ENCODE measurements at regions not wholly inside any gene's neighbourhood (a gene's known extent, or its start where the extent isn't known, plus 50 kb on each side); places are given as distances from the start of the nearest gene placed in this dataset.
A peak's percentile ranks its signal among the peaks of the same experiment; 100 is the strongest.

DNA sequence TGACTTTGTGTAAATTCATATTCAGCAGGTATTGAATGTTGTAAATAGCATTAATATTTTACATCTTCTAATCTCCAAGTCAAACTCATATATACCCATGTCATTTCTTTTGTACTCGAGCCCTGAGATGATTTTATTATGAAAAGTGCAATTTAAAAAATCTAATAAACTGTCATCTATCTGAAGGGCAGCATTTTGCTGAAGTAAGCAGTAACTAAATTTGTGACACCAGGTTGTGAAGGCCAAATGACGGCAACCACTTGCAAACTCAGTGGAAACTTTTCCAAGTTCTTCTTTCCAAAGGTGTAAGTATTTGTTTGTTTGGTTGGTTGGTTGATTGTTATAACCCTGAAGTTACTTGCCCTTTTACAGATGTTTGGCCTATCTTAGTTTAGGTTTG, 188.3 kb downstream of the GPR37 start:
- DNase-seq (ENCODE audit: low read depth, low spot score) = no peak
- in situ Hi-C loops (cut with HindIII; ENCODE audit: low sequenced_read_pairs) = no loop called here
- TF ChIP-seq, protein P1, sequence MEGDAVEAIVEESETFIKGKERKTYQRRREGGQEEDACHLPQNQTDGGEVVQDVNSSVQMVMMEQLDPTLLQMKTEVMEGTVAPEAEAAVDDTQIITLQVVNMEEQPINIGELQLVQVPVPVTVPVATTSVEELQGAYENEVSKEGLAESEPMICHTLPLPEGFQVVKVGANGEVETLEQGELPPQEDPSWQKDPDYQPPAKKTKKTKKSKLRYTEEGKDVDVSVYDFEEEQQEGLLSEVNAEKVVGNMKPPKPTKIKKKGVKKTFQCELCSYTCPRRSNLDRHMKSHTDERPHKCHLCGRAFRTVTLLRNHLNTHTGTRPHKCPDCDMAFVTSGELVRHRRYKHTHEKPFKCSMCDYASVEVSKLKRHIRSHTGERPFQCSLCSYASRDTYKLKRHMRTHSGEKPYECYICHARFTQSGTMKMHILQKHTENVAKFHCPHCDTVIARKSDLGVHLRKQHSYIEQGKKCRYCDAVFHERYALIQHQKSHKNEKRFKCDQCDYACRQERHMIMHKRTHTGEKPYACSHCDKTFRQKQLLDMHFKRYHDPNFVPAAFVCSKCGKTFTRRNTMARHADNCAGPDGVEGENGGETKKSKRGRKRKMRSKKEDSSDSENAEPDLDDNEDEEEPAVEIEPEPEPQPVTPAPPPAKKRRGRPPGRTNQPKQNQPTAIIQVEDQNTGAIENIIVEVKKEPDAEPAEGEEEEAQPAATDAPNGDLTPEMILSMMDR (IDR thresholded peaks at IDR 0.05; ENCODE audit: low read depth, low read length) = no peak
- no peak overlapping the region for H3K4me3 ChIP-seq (ENCODE audit: low read depth, low read length)

DNA sequence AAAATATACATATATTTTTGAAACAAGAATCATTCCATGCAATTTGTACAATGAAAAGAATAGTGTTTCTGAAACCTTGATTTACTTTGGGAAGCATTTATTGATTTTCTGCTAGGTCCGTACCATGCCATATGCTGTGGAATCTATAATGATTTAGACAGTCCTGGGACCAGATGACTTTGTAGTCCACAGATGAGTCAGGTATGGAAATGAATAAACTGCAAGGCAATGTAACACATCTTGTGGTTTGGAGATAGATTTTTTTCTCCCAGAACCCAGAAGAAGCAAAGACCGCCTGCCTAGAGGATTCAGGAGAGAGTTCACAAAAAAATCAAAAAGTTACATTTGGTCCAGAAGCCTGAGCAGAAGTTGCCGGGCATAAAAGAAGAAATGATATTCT, 190.4 kb downstream of the GPR37 start:
- TF ChIP-seq, protein P1 (IDR thresholded peaks at IDR 0.05; ENCODE audit: low read depth, low read length) = no peak
- H3K4me3 ChIP-seq (ENCODE audit: low read depth, low read length) = no peak overlapping the region
- peak; percentile 41 for DNase-seq (ENCODE audit: low read depth, low spot score)
- in situ Hi-C loops (cut with HindIII; ENCODE audit: low sequenced_read_pairs) = no loop called here

DNA sequence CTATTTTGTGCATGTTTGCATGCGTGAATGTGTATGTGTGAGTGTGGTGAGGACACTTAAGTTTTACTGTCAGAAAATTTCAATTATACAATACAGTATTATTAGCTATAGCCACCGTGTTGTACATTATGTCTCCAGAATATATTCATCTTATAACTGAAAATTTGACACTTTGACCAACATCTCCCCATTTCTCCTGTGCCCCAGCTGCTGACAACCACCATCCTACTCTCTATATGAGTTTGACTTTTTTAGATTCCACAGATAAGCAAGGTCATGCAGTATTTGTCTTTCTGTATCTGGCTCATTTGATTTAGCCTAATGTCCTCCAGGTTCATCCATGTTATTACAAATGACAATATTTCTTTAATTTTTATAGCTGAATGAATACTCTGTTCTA, 195.0 kb downstream of the GPR37 start:
- in situ Hi-C loops (cut with HindIII; ENCODE audit: low sequenced_read_pairs) = no loop called here
- no peak for DNase-seq (ENCODE audit: low read depth, low spot score)
- no peak overlapping the region for H3K4me3 ChIP-seq (ENCODE audit: low read depth, low read length)
- TF ChIP-seq, protein P1 (IDR thresholded peaks at IDR 0.05; ENCODE audit: low read depth, low read length) = no peak

- peak; percentile 83 for DNase-seq (ENCODE audit: low read depth, low spot score)
- TF ChIP-seq, protein P1 (IDR thresholded peaks at IDR 0.05; ENCODE audit: low read depth, low read length) = no peak
- no peak overlapping the region for H3K4me3 ChIP-seq (ENCODE audit: low read depth, low read length)
- in situ Hi-C loops (cut with HindIII; ENCODE audit: low sequenced_read_pairs) = no loop called here
Observed at GRCh38 chr7:124566583-124566982, 199.0 kb downstream of the GPR37 start.

DNA sequence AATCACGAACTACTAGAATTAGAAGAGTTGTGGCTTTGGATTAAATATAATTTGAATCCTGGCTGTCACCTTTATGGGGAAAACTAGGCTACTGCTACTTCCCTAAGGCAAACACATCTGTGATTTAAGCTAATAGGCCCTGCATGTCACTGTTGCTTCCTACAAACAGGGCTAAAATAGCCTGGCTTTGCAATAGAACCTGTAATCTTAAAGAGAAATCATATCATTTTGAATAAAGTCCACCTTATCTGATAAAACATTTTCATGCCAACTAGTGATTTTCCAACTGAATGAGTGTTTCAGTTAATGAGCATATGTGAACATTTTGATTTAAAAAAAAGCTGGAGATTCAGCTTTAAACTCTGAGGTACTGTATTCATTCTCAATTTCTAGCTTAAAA, 208.0 kb downstream of the GPR37 start:
- in situ Hi-C loops (cut with HindIII; ENCODE audit: low sequenced_read_pairs) = no loop called here
- TF ChIP-seq, protein P1 (IDR thresholded peaks at IDR 0.05; ENCODE audit: low read depth, low read length) = no peak
- H3K4me3 ChIP-seq (ENCODE audit: low read depth, low read length) = no peak overlapping the region
- DNase-seq (ENCODE audit: low read depth, low spot score) = no peak

DNA sequence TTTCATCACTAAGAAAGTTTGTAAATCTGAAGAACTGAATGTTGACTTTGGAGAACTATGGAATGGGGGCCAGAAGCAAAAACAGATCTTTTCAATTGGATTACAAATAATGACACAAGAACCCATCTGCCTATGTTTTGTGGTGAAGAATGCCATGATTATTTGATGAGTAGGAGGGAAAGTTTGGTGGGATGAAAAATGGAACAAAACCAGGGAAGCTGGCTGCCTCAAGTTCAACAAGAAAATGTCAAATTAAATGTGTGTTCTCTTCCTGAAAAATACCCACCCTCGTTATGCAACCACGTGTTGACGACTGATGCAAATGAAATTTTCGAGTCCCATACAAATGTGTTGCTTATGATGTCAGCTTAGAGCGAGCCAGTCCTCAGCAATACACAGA, 208.5 kb downstream of the GPR37 start:
- DNase-seq (ENCODE audit: low read depth, low spot score) = no peak
- in situ Hi-C loops (cut with HindIII; ENCODE audit: low sequenced_read_pairs) = no loop called here
- H3K4me3 ChIP-seq (ENCODE audit: low read depth, low read length) = no peak overlapping the region
- TF ChIP-seq, protein P1 (IDR thresholded peaks at IDR 0.05; ENCODE audit: low read depth, low read length) = no peak

DNA sequence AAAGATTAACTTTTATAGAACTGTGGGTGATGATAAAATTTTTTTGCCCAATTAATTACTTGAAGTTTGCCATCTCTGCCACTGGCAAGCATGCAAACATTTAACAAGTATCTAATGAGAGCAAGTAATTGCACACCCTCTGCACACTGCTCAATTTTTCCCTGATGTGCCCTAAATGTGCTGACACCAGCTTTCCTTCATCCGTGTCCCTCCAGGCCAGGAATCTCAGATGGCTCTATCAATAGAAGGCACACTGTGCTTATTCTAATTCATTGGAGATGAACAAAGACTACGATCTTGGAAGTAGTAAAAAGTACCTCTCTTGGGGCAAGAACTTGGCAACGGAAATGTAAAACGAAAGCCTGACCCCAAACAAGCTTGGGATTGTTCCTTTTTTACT, 212.1 kb downstream of the GPR37 start:
- no peak overlapping the region for H3K4me3 ChIP-seq (ENCODE audit: low read depth, low read length)
- TF ChIP-seq, protein P1 (IDR thresholded peaks at IDR 0.05; ENCODE audit: low read depth, low read length) = no peak
- no peak for DNase-seq (ENCODE audit: low read depth, low spot score)
- in situ Hi-C loops (cut with HindIII; ENCODE audit: low sequenced_read_pairs) = no loop called here
